Activated naive CD4-positive, alpha-beta T cell treated with anti-CD3 and anti-CD28 coated beads, Interleukin-2, amount 50 U/mL, for 72 hours (primary cell): ENCODE measurements at regions not wholly inside any gene's neighbourhood (a gene's known extent, or its start where the extent isn't known, plus 50 kb on each side); places are given as distances from the start of the nearest gene placed in this dataset.

ENCODE experiments used
- ATAC-seq, 2 donors: fragments of 150-1000 bp; cut with Tn5 transposase; 2 replicates each; pipeline ENCODE4 v1.10.0; 2021; ENCODE audit warnings: mild to moderate bottlenecking in 2 of 2, moderate library complexity in 2 of 2
- DNase-seq, 2 donors: peaks; one replicate each; pipeline ENCODE4 v3.0.0; 2021 to 2022; ENCODE audit warnings: low spot score in 2 of 2
- H3K27ac Mint-ChIP-seq, 2 donors: one replicate each; pipeline ENCODE4 v1.8.0; 2022; ENCODE audit warnings: mild to moderate bottlenecking in 2 of 2, mixed read lengths in 2 of 2
- H3K36me3 Mint-ChIP-seq, 2 donors: one replicate each; pipeline ENCODE4 v1.8.0; 2022; ENCODE audit warnings: mixed read lengths in 2 of 2
- H3K9me3 Mint-ChIP-seq, 2 donors: one replicate each; pipeline ENCODE4 v1.8.0; 2022; ENCODE audit warnings: mixed read lengths in 2 of 2

DNA sequence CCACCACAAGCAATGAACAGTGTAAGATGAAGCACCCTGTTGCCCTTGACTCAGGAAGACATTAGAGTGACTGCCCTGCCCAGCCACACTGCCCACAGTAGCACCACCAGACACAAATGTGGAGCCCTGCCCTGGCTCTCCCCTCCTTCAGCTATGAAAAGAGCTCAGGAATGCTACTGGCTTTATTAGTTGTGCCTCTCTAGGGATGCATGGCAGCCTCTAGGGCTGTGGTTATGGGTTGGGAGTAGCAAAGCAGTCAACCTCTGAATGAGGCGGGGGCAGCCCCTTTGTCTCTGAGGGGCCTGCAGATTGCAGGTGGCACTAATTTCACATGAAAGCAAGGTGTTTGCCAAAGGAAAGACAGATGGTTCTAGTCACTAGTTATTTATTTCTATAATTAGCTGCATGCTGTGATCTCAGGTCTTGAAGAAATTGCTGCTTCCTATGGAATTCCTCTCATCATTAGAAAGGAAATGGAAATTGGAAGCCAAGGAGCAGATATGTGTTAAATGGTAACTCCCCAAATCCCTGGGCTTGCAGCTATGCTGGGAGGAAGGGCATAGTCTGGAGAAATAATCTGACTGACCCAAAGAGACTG, 259.4 kb downstream of the TLR4 start:
- no peak for ATAC-seq
- no peak for DNase-seq
- no peak overlapping the region for H3K27ac Mint-ChIP-seq
- no peaks in the 10 kb centered on the region for H3K9me3 Mint-ChIP-seq
- H3K36me3 Mint-ChIP-seq: no peaks in the 10 kb centered on the region

DNA sequence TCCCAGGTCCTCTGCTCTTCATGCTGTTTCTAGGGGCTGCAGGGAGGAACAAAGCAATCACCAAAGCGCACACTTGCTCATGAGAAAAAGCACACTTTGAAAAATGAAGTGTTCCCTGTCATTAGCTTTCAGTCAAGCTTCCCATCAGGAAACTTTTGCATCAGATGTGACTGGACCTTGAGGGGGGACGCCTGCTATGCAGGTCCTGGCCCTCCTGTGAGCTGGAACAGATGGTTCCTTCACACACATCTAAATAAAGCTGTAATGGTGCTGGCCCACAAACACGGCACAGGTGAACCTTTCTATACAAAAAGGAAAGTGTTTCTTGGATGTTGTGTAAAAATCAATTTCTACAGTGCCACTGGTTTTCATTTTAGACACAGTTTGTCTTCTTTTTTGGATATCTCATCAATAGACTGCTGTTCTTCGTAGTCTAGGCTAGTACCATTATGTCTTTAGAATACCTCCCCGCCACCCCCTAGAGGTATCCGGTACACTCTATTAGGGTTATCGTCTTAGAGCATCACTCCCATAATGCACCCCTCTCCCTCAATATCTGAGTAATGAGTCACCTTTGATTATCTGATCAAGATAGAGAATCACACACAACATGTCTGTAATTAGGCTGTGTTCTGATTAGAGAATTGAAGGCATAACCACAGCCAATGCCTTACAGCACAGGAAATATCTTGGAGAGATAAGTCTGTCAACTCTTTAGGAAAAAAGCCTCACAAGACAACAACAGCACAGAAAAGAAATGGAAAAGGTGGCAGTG, 266.3 kb downstream of the TLR4 start:
- ATAC-seq: no peak
- no peak overlapping the region for H3K27ac Mint-ChIP-seq
- no peak for DNase-seq
- H3K9me3 Mint-ChIP-seq: no peaks in the 10 kb centered on the region
- H3K36me3 Mint-ChIP-seq: no peaks in the 10 kb centered on the region

DNA sequence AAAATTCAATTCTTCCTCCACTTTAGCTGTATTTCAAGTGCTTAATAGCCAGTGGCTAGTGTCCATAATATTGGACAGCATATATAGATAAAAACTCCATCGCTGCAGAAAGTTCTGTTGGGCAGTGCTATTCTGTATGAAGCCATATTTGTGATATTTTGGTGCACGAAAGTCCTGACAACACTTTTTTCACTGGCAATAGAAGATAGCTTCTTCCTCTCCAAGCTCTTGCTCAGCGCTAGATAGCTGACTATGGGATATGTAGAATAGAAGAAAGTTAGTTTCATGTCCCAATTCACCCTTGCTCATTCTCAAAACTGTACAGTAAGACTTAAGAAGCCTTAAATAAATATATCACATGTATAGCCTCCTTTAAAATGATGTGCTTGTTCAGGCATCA, 269.9 kb downstream of the TLR4 start:
- H3K9me3 Mint-ChIP-seq: no peaks in the 10 kb centered on the region
- no peak overlapping the region for H3K27ac Mint-ChIP-seq
- DNase-seq (no peak), ATAC-seq (no peak)
- H3K36me3 Mint-ChIP-seq: peaks cover 0 to 5% of the 10 kb centered on the region in 2 donors

DNA sequence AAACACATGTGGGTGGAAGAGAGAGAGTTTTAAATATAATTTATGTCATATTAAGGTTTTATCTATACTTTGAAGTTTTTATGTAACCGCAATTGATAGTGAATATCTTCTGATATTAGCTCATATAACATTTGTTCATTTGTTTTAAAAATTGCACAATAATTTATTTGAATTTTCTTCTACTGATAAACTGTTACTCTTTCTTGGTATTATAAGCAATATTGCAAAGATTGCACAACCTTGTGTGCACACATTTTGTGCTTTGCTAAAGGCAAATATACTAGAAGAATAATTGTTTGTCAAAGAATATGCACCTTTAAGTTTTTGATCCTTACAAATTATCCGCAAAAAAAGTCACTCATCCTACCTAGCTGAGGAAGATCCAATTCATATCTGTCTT, 275.7 kb downstream of the TLR4 start:
- Mint-ChIP-seq H3K27ac (no peak overlapping the region), H3K9me3 (peaks cover 0 to 14% of the 10 kb centered on the region in 2 donors), H3K36me3 (peaks cover 0 to 5% of the 10 kb centered on the region in 2 donors)
- no peak for DNase-seq
- ATAC-seq: no peak

DNA sequence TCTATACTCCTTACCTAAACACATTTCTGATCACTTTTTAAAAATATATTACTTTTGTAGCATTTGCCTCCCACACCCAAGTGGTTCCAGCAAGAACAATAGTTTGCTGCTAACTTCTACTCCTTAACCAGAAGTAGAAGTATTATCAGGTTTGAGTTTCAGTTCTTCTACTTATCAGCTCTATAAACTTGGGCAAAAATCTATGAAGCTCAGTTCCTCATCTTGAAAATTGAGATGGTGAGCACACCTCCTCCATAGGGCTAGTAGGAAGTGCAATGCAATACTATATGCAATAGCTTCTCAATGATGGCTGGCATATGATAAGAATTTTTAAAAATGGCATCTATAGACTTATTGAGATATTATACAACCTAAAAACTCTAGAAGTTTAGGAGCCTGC, 283.7 kb downstream of the TLR4 start:
- peaks cover 0 to 5% of the 10 kb centered on the region in 2 donors for H3K9me3 Mint-ChIP-seq
- DNase-seq (no peak), ATAC-seq (no peak)
- H3K36me3 Mint-ChIP-seq: no peaks in the 10 kb centered on the region
- H3K27ac Mint-ChIP-seq: no peak overlapping the region

DNA sequence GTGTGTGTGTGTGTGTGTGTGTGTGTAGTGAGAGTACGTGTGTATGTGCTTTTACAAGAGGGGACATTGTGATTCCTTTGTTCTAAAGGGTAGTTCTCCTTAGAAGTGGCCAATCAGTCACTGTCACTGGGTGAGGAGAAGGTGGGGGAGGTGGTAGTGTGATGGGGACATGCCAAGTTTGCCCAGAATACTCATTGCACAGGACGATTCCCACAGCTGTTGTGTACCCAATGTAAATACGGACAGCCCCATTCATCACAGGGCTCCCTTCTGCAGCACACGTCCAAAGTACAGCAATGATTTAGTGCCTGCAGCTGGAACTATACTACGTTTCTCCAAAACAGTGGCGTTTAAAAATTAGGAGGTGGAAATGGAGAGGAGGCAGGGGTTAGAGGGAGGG, 287.8 kb downstream of the TLR4 start:
- ATAC-seq: no peak
- no peak overlapping the region for H3K27ac Mint-ChIP-seq
- no peaks in the 10 kb centered on the region for H3K9me3 Mint-ChIP-seq
- DNase-seq: no peak
- H3K36me3 Mint-ChIP-seq: no peaks in the 10 kb centered on the region

DNA sequence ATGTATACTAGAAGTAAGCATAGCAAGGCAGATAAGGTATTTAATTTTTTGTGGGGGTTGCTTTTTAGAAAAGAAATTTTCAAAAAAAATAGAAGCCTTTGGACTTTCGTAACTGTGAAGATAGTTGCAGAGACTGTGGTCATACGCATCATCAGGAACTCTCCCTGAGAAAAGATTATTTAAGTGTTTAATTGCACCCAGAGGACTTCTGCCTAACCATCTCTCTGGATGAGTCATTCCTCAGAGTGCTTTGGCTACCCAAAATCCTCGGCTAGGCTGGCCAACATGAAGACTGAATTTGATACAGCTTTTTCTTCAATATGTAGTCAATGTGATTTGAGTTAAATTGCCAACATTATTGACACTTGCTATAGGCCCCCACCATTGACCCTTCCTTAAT, 296.4 kb downstream of the TLR4 start:
- ATAC-seq: no peak
- Mint-ChIP-seq H3K27ac (no peak overlapping the region), H3K36me3 (no peaks in the 10 kb centered on the region), H3K9me3 (no peaks in the 10 kb centered on the region)
- DNase-seq: no peak

DNA sequence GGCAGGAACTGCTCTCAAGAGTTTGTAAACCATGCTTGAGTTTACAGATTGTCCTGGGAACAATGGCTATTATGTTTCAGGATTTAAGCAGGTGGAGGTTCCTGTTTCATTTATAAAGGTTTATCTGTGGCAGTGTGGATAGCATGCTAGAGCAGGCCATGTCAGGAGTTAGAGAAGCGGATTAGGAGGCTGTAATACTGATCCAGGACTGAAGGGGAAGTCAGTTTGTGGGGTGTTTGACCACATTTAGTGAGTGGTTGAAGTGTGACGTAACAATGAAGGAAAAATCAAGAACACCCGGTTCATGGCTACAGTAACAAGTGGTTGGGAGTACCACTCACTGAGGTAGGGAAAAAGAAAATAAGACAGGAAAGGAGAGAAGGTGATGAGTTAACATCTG, 299.0 kb downstream of the TLR4 start:
- Mint-ChIP-seq H3K27ac (no peak overlapping the region), H3K9me3 (peaks cover 0 to 7% of the 10 kb centered on the region in 2 donors), H3K36me3 (no peaks in the 10 kb centered on the region)
- ATAC-seq (no peak), DNase-seq (no peak)

DNA sequence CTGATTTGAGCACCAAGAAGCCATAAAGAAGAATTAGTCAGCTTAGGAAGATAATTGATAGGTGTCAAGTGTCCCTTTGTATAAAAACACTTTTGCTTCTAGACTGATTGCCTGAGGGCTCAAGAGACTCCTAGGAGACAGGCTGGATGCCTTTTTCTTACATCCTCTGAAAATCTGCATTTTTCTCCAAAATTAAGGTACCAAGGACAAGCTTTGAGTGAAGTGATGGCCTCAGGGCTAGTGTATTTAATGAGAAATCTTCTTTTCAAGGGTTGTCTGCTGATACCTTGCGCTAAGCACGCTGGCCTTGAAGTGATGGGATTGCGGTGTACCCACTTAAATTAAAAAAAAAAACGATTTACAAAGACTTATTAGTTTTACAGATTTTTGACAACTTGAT, 304.0 kb downstream of the TLR4 start:
- DNase-seq (no peak), ATAC-seq (no peak)
- Mint-ChIP-seq H3K36me3 (no peaks in the 10 kb centered on the region), H3K27ac (no peak overlapping the region), H3K9me3 (peaks cover 7 to 10% of the 10 kb centered on the region in 2 donors)

DNA sequence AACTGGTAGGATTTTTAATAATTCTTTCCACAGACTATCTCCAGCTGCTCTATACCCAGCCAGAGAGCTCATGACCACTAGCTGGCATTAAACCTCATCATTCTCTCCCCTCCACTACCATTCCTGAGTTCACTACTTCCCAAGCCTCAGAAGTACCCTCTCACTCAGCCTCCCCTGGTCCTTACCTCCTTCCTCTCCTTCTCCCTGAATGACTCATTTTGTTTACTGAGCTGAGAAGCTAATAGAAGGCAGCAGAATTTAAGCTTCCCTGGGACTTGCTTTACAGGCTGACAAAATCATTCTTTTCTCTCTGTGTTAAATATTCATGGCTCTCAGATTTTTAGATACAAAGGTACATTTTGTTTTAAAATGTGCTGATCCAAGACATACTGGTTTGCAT, 305.4 kb downstream of the TLR4 start:
- no peak overlapping the region for H3K27ac Mint-ChIP-seq
- no peaks in the 10 kb centered on the region for H3K36me3 Mint-ChIP-seq
- ATAC-seq (no peak), DNase-seq (no peak)
- H3K9me3 Mint-ChIP-seq: peaks cover 7 to 10% of the 10 kb centered on the region in 2 donors

DNA sequence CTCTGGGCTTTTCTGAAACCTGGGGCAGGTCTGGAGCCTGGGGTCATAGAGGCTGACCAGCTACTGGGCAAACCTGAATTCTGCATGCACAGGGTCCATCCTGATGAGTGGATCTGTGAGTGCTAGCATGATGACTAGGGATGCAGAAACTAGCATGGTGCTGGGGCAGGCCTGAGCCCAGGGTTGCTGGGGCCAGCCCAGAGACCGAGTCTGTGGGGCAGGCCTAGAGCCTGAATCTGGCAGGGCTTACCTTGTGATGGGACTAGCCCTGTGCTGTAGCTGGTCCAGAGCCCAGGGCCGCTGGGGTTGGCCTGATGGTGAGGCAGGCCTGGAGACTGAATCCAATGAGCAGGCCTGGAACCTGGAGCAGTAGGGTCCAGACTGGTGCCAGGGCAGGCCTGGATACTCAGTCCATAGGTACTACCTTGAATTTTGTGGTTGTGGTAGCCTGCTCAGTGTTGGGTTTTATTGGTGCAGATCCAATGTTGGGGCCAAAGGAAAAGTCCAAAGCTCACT, 313.5 kb downstream of the TLR4 start:
- Mint-ChIP-seq H3K36me3 (peaks cover 0 to 7% of the 10 kb centered on the region in 2 donors), H3K27ac (no peak overlapping the region), H3K9me3 (peaks cover 4 to 8% of the 10 kb centered on the region in 2 donors)
- no peak for ATAC-seq
- no peak for DNase-seq

DNA sequence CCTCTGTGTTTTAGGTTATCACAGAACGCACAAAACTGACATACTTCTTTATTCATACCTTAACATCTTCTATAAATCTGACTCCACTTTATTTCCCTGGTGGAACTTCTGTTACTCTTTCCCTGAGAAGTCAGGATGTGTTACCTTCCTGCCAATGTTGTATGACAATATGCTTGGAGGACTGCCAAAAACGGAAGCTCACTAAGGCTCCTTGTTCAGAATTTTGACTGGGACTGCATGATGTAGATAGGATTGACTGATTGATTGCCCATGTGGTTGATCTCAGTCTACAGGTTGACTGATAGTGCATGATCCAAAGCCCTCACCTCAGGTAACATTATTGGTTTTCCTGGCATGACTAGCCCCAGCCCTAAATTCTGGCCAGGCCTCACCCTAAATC, 319.4 kb downstream of the TLR4 start:
- peaks cover under 1 to 4% of the 10 kb centered on the region in 2 donors for H3K9me3 Mint-ChIP-seq
- DNase-seq (no peak), ATAC-seq (no peak)
- no peak overlapping the region for H3K27ac Mint-ChIP-seq
- H3K36me3 Mint-ChIP-seq: no peaks in the 10 kb centered on the region

DNA sequence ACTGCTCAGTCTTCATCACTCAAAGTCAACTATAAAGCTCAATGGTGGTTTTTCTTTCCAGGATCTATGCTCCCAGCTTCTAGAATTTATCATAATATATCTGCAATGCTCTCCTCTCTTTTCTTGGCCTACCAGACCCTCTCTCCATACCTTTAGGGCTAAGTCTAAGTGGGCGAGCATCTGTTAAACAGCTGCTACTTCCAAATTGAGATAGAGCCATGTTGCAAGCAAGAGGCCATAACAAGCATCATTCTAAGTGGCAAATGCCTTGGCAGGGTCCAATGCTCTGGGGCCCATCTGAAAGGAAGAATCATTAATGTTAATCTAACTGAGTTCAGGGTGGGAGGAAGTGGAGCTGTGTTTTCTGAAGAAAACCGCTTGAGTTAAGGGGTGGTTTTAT, 324.0 kb downstream of the TLR4 start:
- peaks cover 7 to 12% of the 10 kb centered on the region in 2 donors for H3K9me3 Mint-ChIP-seq
- ATAC-seq (no peak), DNase-seq (no peak)
- H3K36me3 Mint-ChIP-seq: peaks cover 0 to 8% of the 10 kb centered on the region in 2 donors
- H3K27ac Mint-ChIP-seq: no peak overlapping the region

DNA sequence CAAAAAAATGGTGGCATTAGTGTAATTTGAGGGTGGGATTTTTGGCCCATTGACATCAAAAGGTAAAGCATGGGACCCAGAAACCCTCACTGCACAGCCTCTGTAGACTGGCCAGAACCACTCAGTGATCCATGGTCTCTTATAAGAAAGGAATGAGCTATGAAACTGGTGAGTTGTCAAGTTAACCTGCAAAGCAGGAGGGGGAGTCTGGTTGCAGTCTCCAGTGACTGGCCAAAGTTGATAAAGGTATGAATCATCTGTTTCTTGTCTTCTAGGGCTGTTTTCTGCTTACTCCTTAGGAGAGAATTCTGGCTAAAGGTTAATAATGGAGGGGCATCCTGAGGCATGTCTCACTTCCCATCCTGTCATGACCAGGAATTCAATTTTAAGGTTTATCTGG, 325.2 kb downstream of the TLR4 start:
- Mint-ChIP-seq H3K27ac (no peak overlapping the region), H3K36me3 (peaks cover 0 to 8% of the 10 kb centered on the region in 2 donors), H3K9me3 (peaks cover 10 to 12% of the 10 kb centered on the region in 2 donors)
- ATAC-seq (no peak), DNase-seq (no peak)

DNA sequence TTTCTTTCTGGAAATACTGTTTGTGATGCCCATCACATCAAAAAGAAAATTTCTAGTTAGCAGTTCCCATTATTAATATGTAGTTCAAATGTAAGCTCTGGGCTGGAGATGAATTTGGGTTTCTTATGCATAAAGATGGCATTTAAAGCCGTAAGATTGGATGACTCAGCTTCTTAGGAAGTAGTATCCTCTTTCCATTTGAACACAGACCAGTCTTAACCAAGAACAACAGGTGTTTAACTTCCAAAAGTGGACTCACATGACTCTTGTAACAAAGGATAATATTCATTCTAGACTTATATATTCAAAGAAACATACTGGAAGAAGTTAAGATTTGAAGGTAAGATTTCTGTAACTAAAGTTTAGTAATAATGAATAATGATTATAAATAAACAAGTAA, 330.5 kb downstream of the TLR4 start:
- Mint-ChIP-seq H3K27ac (no peak overlapping the region), H3K9me3 (peaks cover 9 to 12% of the 10 kb centered on the region in 2 donors), H3K36me3 (peaks cover 0 to 5% of the 10 kb centered on the region in 2 donors)
- no peak for ATAC-seq
- no peak for DNase-seq

DNA sequence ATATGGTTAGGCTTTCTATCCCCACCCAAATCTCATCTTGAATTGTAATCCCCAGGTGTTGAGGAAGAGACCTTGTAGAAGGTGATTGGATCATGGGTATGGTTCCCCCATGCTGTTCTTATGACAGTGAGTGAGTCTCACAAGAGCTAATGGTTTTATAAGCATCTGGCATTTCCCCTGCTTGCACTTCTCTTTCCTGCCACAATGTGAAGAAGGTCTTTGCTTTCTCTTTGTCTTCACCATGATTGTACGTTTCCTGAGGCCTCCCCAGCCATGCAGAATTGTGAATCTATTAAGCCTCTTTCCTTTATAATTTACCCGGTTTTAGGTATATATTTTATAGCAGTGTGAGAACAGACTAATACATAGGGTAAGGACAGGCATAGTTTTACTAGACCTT, 334.5 kb downstream of the TLR4 start:
- peaks cover 5 to 10% of the 10 kb centered on the region in 2 donors for H3K9me3 Mint-ChIP-seq
- no peaks in the 10 kb centered on the region for H3K36me3 Mint-ChIP-seq
- ATAC-seq: no peak
- no peak for DNase-seq
- H3K27ac Mint-ChIP-seq: no peak overlapping the region

DNA sequence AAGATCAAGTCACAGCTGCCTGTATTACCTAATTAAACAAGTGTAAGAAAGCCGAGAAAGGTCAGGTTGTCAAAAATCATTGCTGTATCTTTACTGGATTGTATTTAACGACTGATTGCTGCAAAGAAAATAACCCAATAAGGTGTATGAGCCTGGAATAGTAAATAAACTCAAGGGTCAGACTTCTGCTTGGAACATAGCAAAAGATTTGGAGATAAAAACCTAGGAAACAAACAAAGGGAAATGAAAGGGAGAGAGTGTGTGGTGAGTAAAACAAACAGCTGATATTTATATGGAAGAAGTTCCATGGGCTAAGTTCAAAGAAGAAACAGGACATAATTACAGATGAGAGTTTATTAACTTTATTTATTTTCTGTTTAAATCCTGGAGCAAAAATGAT, 354.0 kb downstream of the TLR4 start:
- Mint-ChIP-seq H3K27ac (no peak overlapping the region), H3K36me3 (peaks cover 0 to 5% of the 10 kb centered on the region in 2 donors), H3K9me3 (peaks cover 14 to 18% of the 10 kb centered on the region in 2 donors)
- ATAC-seq (no peak), DNase-seq (no peak)
